Vagina (tissue), 2 donors: ENCODE measurements at regions not wholly inside any gene's neighbourhood (a gene's known extent, or its start where the extent isn't known, plus 50 kb on each side); places are given as distances from the start of the nearest gene placed in this dataset.

Source experiments
- DNase-seq, 2 donors: peaks; one replicate each; pipeline ENCODE4 v3.0.0-alpha.2; 2017; ENCODE audit errors: extremely low spot score in 2 of 2
- H3K27ac ChIP-seq: fragments of 200-600 bp; sonication (generic); one replicate; pipeline ENCODE4 v1.5.1; 2019
- H3K27me3 ChIP-seq: fragments of 200-600 bp; sonication (generic); one replicate; pipeline ENCODE4 v1.5.1; 2019
- H3K36me3 ChIP-seq, 2 donors: fragments of 200-600 bp; sonication (generic); one replicate each; pipeline ENCODE4 v1.5.1; 2017 to 2019
- H3K4me1 ChIP-seq: fragments of 200-600 bp; sonication (generic); one replicate; pipeline ENCODE4 v1.5.1; 2019
- H3K4me3 ChIP-seq, 2 donors: fragments of 200-600 bp; sonication (generic); 1 replicate in 1 of 2; 2 replicates in 1 of 2; pipeline ENCODE4 v1.5.1; 2016 to 2019
- H3K9me3 ChIP-seq: fragments of 200-600 bp; sonication (generic); one replicate; pipeline ENCODE4 v1.5.1; 2019
- POLR2A ChIP-seq, 2 donors: fragments of 450-650 bp; IDR thresholded peaks; one replicate each; pipeline ENCODE4 v1.6.1; 2017; ENCODE audit warnings: antibody characterized with exemption in 2 of 2, mild to moderate bottlenecking in 2 of 2, moderate library complexity in 2 of 2
- POLR2AphosphoS5 ChIP-seq, 2 donors: sonication (generic); formaldehyde crosslinking; IDR thresholded peaks; one replicate each; pipeline ENCODE4 v1.9.0; 2017; ENCODE audit warnings: antibody characterized with exemption in 2 of 2, mild to moderate bottlenecking in 2 of 2, low read depth in 1 of 2; ENCODE audit not compliant: insufficient read depth in 1 of 2
- intact Hi-C: fragments of 100-400 bp; cut with DNase I; formaldehyde crosslinking; loops from one replicate; pipeline ENCODE4 v1.15.1; 2023
- TF ChIP-seq, protein P1 (sequence below), 3 experiments: fragments of 450-650 bp in 2 of 3; fragments of 200-600 bp in 1 of 3; sonication (generic) in 1 of 3; IDR thresholded peaks; one replicate each; pipeline ENCODE4 v1.5.1; 2017 to 2019; ENCODE audit warnings: antibody characterized with exemption in 3 of 3, mild to moderate bottlenecking in 2 of 3, moderate library complexity in 2 of 3

DNA sequence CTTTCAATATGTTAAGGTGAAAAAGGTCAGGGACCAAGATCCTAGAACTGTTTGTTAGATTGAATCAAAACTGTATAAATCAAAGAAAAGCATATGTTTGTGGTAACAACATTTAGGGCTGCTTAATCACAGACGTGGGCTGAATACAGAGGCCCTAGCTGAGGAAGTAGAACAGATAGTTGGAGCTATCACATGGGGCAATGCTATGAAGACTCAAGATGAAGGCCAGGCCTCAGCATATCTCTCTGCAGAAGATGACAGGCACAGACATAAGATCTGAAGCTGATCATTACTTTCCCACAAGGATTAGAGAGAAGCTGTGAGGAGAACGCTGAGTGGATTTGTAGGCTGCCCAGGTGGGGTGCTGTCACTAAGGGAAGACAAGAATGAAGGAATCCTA, 158.6 kb upstream of the CARD18 start:
- intact Hi-C loops: no loop called here

DNA sequence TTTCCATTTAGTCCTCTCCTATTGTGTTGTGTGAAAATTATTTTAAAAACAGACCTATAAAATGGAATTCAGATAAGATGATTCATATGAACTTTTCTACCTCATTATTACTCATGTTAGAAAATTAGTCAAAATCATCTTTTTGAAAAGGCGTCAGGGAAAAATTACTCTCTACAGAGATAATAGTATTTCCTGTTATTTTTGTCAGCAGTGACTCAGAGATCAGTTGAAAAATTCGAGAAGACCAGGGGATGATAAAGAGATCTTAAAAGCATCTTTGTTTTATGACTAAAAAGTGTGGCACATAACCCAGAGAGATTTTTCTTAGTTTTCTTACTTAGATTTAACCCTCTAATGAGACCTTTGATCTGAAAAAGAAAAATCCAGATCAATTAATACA, 157.9 kb upstream of the CARD18 start:
- H3K4me3 ChIP-seq: no peak overlapping the region
- H3K4me1 ChIP-seq: no peaks in the 10 kb centered on the region
- H3K36me3 ChIP-seq: no peaks in the 10 kb centered on the region
- H3K27ac ChIP-seq: no peak overlapping the region
- DNase-seq: no peak
- TF ChIP-seq, protein P1, sequence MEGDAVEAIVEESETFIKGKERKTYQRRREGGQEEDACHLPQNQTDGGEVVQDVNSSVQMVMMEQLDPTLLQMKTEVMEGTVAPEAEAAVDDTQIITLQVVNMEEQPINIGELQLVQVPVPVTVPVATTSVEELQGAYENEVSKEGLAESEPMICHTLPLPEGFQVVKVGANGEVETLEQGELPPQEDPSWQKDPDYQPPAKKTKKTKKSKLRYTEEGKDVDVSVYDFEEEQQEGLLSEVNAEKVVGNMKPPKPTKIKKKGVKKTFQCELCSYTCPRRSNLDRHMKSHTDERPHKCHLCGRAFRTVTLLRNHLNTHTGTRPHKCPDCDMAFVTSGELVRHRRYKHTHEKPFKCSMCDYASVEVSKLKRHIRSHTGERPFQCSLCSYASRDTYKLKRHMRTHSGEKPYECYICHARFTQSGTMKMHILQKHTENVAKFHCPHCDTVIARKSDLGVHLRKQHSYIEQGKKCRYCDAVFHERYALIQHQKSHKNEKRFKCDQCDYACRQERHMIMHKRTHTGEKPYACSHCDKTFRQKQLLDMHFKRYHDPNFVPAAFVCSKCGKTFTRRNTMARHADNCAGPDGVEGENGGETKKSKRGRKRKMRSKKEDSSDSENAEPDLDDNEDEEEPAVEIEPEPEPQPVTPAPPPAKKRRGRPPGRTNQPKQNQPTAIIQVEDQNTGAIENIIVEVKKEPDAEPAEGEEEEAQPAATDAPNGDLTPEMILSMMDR (IDR thresholded peaks at IDR 0.05): no peak
- no peak for TF ChIP-seq POLR2AphosphoS5 (IDR thresholded peaks at IDR 0.05; ENCODE audit: insufficient read depth in 1 of 2, low read depth in 1 of 2)
- TF ChIP-seq POLR2A (IDR thresholded peaks at IDR 0.05): no peak
- H3K9me3 ChIP-seq: no peaks in the 10 kb centered on the region
- intact Hi-C loops: no loop called here
- H3K27me3 ChIP-seq: no peaks in the 10 kb centered on the region

More for the DNA sequence above, 158.6 kb upstream of the CARD18 start:
- no peak overlapping the region for H3K27ac ChIP-seq
- H3K27me3 ChIP-seq: no peaks in the 10 kb centered on the region
- no peaks in the 10 kb centered on the region for H3K36me3 ChIP-seq
- no peaks in the 10 kb centered on the region for H3K9me3 ChIP-seq
- no peak overlapping the region for H3K4me3 ChIP-seq
- no peaks in the 10 kb centered on the region for H3K4me1 ChIP-seq
- no peak for TF ChIP-seq POLR2A (IDR thresholded peaks at IDR 0.05)
- TF ChIP-seq POLR2AphosphoS5 (IDR thresholded peaks at IDR 0.05; ENCODE audit: insufficient read depth in 1 of 2, low read depth in 1 of 2): no peak
- TF ChIP-seq, protein P1 (IDR thresholded peaks at IDR 0.05): no peak
- DNase-seq: no peak

DNA sequence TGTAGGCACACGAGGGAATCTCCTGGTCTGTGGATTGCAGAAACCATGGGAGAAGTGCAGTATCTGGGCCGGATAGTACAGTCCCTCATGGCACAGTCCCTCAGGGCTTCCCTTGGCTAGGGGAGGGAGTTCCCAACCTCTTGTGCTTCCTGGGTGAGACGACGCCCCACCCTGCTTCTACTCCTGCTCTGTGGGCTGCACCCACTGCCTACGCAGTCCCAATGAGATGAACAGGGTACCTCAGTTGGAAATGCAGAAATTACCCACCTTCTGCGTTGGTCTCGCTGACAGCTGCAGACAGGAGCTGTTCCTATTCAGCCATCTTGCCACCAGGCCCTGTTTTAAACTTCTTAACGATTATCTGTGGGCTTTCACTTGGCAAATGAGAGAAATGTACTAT, 157.2 kb upstream of the CARD18 start:
- no peak for DNase-seq
- intact Hi-C loops: no loop called here
- Histone ChIP-seq H3K9me3 (no peaks in the 10 kb centered on the region), H3K36me3 (no peaks in the 10 kb centered on the region), H3K4me3 (no peak overlapping the region), H3K27me3 (no peaks in the 10 kb centered on the region), H3K4me1 (no peaks in the 10 kb centered on the region), H3K27ac (no peak overlapping the region)
- no peak for TF ChIP-seq POLR2A (IDR thresholded peaks at IDR 0.05)
- TF ChIP-seq, protein P1 (IDR thresholded peaks at IDR 0.05): no peak

DNA sequence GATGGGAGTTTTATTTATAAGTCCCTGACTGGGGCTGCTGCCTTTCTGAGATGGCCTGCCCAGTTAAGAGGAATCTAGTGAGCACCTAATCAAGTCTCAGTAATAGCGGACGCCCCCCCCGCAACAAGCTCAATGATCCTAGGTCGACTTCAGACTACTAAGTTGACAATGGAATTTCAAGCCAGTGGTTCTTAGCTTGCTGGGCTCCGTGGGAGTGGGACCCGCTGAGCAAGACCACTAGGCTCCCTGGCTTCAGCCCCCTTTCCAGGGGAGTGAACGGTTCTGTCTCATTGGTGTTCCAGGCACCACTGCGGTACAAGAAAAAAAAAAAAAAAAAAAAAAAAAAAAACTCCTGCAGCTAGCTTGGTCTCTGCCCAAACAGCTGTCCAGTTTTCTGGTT, 156.8 kb upstream of the CARD18 start:
- no peak overlapping the region for H3K4me3 ChIP-seq
- H3K27ac ChIP-seq: no peak overlapping the region
- H3K9me3 ChIP-seq: no peaks in the 10 kb centered on the region
- TF ChIP-seq POLR2A (IDR thresholded peaks at IDR 0.05): no peak
- TF ChIP-seq, protein P1 (IDR thresholded peaks at IDR 0.05): no peak
- no peaks in the 10 kb centered on the region for H3K36me3 ChIP-seq
- no peak for DNase-seq
- H3K4me1 ChIP-seq: no peaks in the 10 kb centered on the region
- intact Hi-C loops: no loop called here
- no peaks in the 10 kb centered on the region for H3K27me3 ChIP-seq

DNA sequence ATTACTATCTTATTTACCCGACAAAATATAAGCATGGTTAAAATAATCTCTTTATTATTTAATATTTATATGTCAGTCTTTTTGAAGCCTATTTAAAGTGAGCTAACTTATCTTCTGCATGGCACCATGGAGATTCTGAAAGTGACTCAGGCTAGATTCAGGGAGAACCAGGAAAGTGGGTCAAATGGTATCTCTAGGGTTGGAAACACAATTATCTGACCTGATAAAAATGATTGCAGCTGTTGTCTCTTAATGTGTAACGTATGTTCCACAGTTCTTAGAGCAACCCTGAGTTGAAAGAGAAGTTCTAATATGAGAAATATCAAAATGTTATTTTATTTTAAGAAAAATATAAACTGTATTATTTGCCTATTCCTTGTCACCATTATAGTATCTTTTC, 143.1 kb upstream of the CARD18 start:
- intact Hi-C loops: no loop called here
- Histone ChIP-seq H3K4me1 (no peaks in the 10 kb centered on the region), H3K36me3 (no peaks in the 10 kb centered on the region), H3K27ac (no peak overlapping the region), H3K27me3 (no peaks in the 10 kb centered on the region), H3K9me3 (no peaks in the 10 kb centered on the region), H3K4me3 (no peak overlapping the region)
- DNase-seq: no peak
- TF ChIP-seq, protein P1 (IDR thresholded peaks at IDR 0.05): no peak
- no peak for TF ChIP-seq POLR2A (IDR thresholded peaks at IDR 0.05)
- TF ChIP-seq POLR2AphosphoS5 (IDR thresholded peaks at IDR 0.05; ENCODE audit: insufficient read depth in 1 of 2, low read depth in 1 of 2): no peak
